ENCODE measurements at regions not wholly inside any gene's neighbourhood (a gene's known extent, or its start where the extent isn't known, plus 50 kb on each side); places are given as distances from the start of the nearest gene placed in this dataset.

- DNase-seq (ENCODE audit: low read depth, low spot score), result no peak
These were observed 78.6 kb upstream of the ROBO2 start for GRCh38 chr3:76961284-76961683.

- no peak for DNase-seq (ENCODE audit: low read depth, low spot score)
These were observed 74.7 kb upstream of the ROBO2 start for GRCh38 chr3:76965122-76965725.

- no peak for DNase-seq (ENCODE audit: low read depth, low spot score)
These were observed 70.4 kb upstream of the ROBO2 start for GRCh38 chr3:76969471-76969870.

GRCh38 chr3:76969996-76970615 lies 69.8 kb upstream of the ROBO2 start:
- DNase-seq (ENCODE audit: low read depth, low spot score), result no peak

- no peak for DNase-seq (ENCODE audit: low read depth, low spot score)
These were observed 67.1 kb upstream of the ROBO2 start for GRCh38 chr3:76972624-76973296.

- DNase-seq (ENCODE audit: low read depth, low spot score), result no peak
These were observed 62.9 kb upstream of the ROBO2 start for GRCh38 chr3:76976996-76977395.

- DNase-seq (ENCODE audit: low read depth, low spot score), result no peak
These were observed 54.3 kb upstream of the ROBO2 start for GRCh38 chr3:76985645-76986044.

GRCh38 chr3:76986876-76987474 lies 52.9 kb upstream of the ROBO2 start:
- no peak for DNase-seq (ENCODE audit: low read depth, low spot score)

All from brain pericyte (primary cell).